Immature natural killer cell (primary cell): ENCODE measurements at regions not wholly inside any gene's neighbourhood (a gene's known extent, or its start where the extent isn't known, plus 50 kb on each side); places are given as distances from the start of the nearest gene placed in this dataset.
"Not testable (repeated sequence)": the region's sequence is repeated elsewhere in the genome, so short reads cannot be mapped to it uniquely, and the experiment has no call there.

Experiments used
- DNase-seq, 3 donors: peaks; one replicate each; pipeline ENCODE4 v3.0.0; 2022; ENCODE audit warnings: mixed read lengths in 1 of 3
- H3K27ac Mint-ChIP-seq, 6 donors: one replicate each; pipeline ENCODE4 v1.8.0; 2020; ENCODE audit warnings: mixed read lengths in 6 of 6, mild to moderate bottlenecking in 5 of 6, inconsistent platforms in 4 of 6, moderate library complexity in 3 of 6
- H3K27me3 Mint-ChIP-seq, 3 donors: one replicate each; pipeline ENCODE4 v1.8.0; 2020 to 2021; ENCODE audit warnings: low read depth in 3 of 3, mild to moderate bottlenecking in 3 of 3, mixed read lengths in 3 of 3, moderate library complexity in 3 of 3, inconsistent platforms in 1 of 3
- H3K36me3 Mint-ChIP-seq, 3 donors: one replicate each; pipeline ENCODE4 v1.8.0; 2020; ENCODE audit warnings: mixed read lengths in 3 of 3, inconsistent platforms in 2 of 3, mild to moderate bottlenecking in 2 of 3
- H3K4me1 Mint-ChIP-seq, 2 donors: one replicate each; pipeline ENCODE4 v1.8.0; 2020; ENCODE audit warnings: inconsistent platforms in 2 of 2, mild to moderate bottlenecking in 2 of 2, mixed read lengths in 2 of 2, moderate library complexity in 1 of 2
- H3K4me3 Mint-ChIP-seq, 5 donors: one replicate each; pipeline ENCODE4 v1.8.0; 2020; ENCODE audit warnings: mild to moderate bottlenecking in 5 of 5, mixed read lengths in 5 of 5, inconsistent platforms in 3 of 5, moderate library complexity in 3 of 5
- H3K9me3 Mint-ChIP-seq, 6 donors: one replicate each; pipeline ENCODE4 v1.8.0; 2020; ENCODE audit warnings: mild to moderate bottlenecking in 6 of 6, mixed read lengths in 6 of 6, inconsistent platforms in 4 of 6, moderate library complexity in 3 of 6

GRCh38 chr9:102652471-102652870, 342.7 kb upstream of the CYLC2 start:
- H3K36me3 Mint-ChIP-seq: no peaks in the 10 kb centered on the region
- no peaks in the 10 kb centered on the region for H3K4me1 Mint-ChIP-seq
- H3K9me3 Mint-ChIP-seq: peaks cover 3 to 45% (median 8%) of the 10 kb centered on the region in 6 donors
- H3K27me3 Mint-ChIP-seq: no peaks in the 10 kb centered on the region
- DNase-seq: no peak
- H3K27ac Mint-ChIP-seq: no peak overlapping the region
- H3K4me3 Mint-ChIP-seq: no peak overlapping the region

GRCh38 chr9:102650896-102651295, 344.2 kb upstream of the CYLC2 start:
- H3K9me3 Mint-ChIP-seq: peaks cover 3 to 41% (median 10%) of the 10 kb centered on the region in 6 donors
- H3K4me3 Mint-ChIP-seq: no peak overlapping the region
- no peaks in the 10 kb centered on the region for H3K27me3 Mint-ChIP-seq
- no peaks in the 10 kb centered on the region for H3K4me1 Mint-ChIP-seq
- DNase-seq: no peak
- no peak overlapping the region for H3K27ac Mint-ChIP-seq
- no peaks in the 10 kb centered on the region for H3K36me3 Mint-ChIP-seq

- no peaks in the 10 kb centered on the region for H3K36me3 Mint-ChIP-seq
- no peak overlapping the region for H3K4me3 Mint-ChIP-seq
- H3K27me3 Mint-ChIP-seq: peaks cover 0 to 2% (median 0%) of the 10 kb centered on the region in 3 donors
- peaks cover 5 to 33% (median 17%) of the 10 kb centered on the region in 6 donors for H3K9me3 Mint-ChIP-seq
- no peak for DNase-seq
- no peaks in the 10 kb centered on the region for H3K4me1 Mint-ChIP-seq
- H3K27ac Mint-ChIP-seq: no peak overlapping the region
These were observed 352.5 kb upstream of the CYLC2 start for GRCh38 chr9:102642651-102643050.

GRCh38 chr9:102631559-102631958, 363.6 kb upstream of the CYLC2 start:
- Mint-ChIP-seq H3K27me3 (no peaks in the 10 kb centered on the region), H3K36me3 (no peaks in the 10 kb centered on the region), H3K4me1 (no peaks in the 10 kb centered on the region), H3K9me3 (peaks cover 16 to 73% (median 40%) of the 10 kb centered on the region in 6 donors), H3K4me3 (no peak overlapping the region), H3K27ac (no peak overlapping the region)
- DNase-seq: no peak

GRCh38 chr9:102609461-102609860, 385.7 kb upstream of the CYLC2 start:
- peaks cover 0 to 4% (median 3%) of the 10 kb centered on the region in 3 donors for H3K27me3 Mint-ChIP-seq
- no peaks in the 10 kb centered on the region for H3K4me1 Mint-ChIP-seq
- H3K4me3 Mint-ChIP-seq: no peak overlapping the region

GRCh38 chr9:102603198-102604195, 391.6 kb upstream of the CYLC2 start:
- H3K27ac Mint-ChIP-seq, H3K4me1 Mint-ChIP-seq, H3K27me3 Mint-ChIP-seq: not testable (repeated sequence)

More at GRCh38 chr9:102609461-102609860, 385.7 kb upstream of the CYLC2 start:
- Mint-ChIP-seq H3K27ac (no peak overlapping the region), H3K9me3 (peaks cover 0 to 54% (median 38%) of the 10 kb centered on the region in 6 donors), H3K36me3 (peaks cover 0 to 7% (median 0%) of the 10 kb centered on the region in 3 donors)
- DNase-seq: no peak

GRCh38 chr9:102594241-102594640, 400.9 kb upstream of the CYLC2 start:
- H3K4me3 Mint-ChIP-seq: no peak overlapping the region
- peaks cover 0 to 2% (median 0%) of the 10 kb centered on the region in 3 donors for H3K36me3 Mint-ChIP-seq
- H3K27ac Mint-ChIP-seq: no peak overlapping the region
- H3K9me3 Mint-ChIP-seq: peaks cover 4 to 60% (median 30%) of the 10 kb centered on the region in 6 donors
- H3K27me3 Mint-ChIP-seq: peaks cover 0 to under 1% (median 0%) of the 10 kb centered on the region in 3 donors
- peaks cover 0 to under 1% of the 10 kb centered on the region in 2 donors for H3K4me1 Mint-ChIP-seq
- no peak for DNase-seq

More at GRCh38 chr9:102603198-102604195, 391.6 kb upstream of the CYLC2 start:
- H3K9me3 Mint-ChIP-seq: peaks cover 6 to 48% (median 37%) of the 10 kb centered on the region in 6 donors
- H3K36me3 Mint-ChIP-seq, DNase-seq, H3K4me3 Mint-ChIP-seq: not testable (repeated sequence)

GRCh38 chr9:102587281-102587680, 407.9 kb upstream of the CYLC2 start:
- H3K27me3 Mint-ChIP-seq: no peaks in the 10 kb centered on the region
- H3K4me3 Mint-ChIP-seq: no peak overlapping the region
- peaks cover 0 to 2% of the 10 kb centered on the region in 2 donors for H3K4me1 Mint-ChIP-seq
- H3K9me3 Mint-ChIP-seq: peaks cover 6 to 55% (median 13%) of the 10 kb centered on the region in 6 donors
- no peak for DNase-seq
- no peaks in the 10 kb centered on the region for H3K36me3 Mint-ChIP-seq
- no peak overlapping the region for H3K27ac Mint-ChIP-seq

GRCh38 chr9:102569436-102569835, 425.7 kb upstream of the CYLC2 start:
- no peak for DNase-seq
- peaks cover 4 to 49% (median 29%) of the 10 kb centered on the region in 6 donors for H3K9me3 Mint-ChIP-seq
- H3K36me3 Mint-ChIP-seq: no peaks in the 10 kb centered on the region
- H3K27ac Mint-ChIP-seq: no peak overlapping the region
- H3K27me3 Mint-ChIP-seq: peaks cover 0 to 2% (median 0%) of the 10 kb centered on the region in 3 donors
- H3K4me3 Mint-ChIP-seq: no peak overlapping the region
- no peaks in the 10 kb centered on the region for H3K4me1 Mint-ChIP-seq

GRCh38 chr9:102551346-102551745, 443.8 kb upstream of the CYLC2 start:
- Mint-ChIP-seq H3K27me3 (peaks cover 0 to 6% (median 0%) of the 10 kb centered on the region in 3 donors), H3K9me3 (peaks cover 8 to 83% (median 40%) of the 10 kb centered on the region in 6 donors), H3K36me3 (peaks cover 0 to 4% (median 0%) of the 10 kb centered on the region in 3 donors), H3K4me3 (no peak overlapping the region), H3K27ac (no peak overlapping the region), H3K4me1 (no peaks in the 10 kb centered on the region)
- no peak for DNase-seq

- Mint-ChIP-seq H3K9me3 (peaks cover 8 to 83% (median 39%) of the 10 kb centered on the region in 6 donors), H3K4me3 (no peak overlapping the region), H3K27me3 (peaks cover 0 to 4% (median 0%) of the 10 kb centered on the region in 3 donors), H3K4me1 (no peaks in the 10 kb centered on the region), H3K36me3 (peaks cover 0 to 4% (median 0%) of the 10 kb centered on the region in 3 donors), H3K27ac (no peak overlapping the region)
- no peak for DNase-seq
These were observed 444.2 kb upstream of the CYLC2 start for GRCh38 chr9:102550886-102551285.

GRCh38 chr9:102550266-102550665, 444.9 kb upstream of the CYLC2 start:
- no peak overlapping the region for H3K4me3 Mint-ChIP-seq
- no peak overlapping the region for H3K27ac Mint-ChIP-seq
- H3K9me3 Mint-ChIP-seq: peaks cover 8 to 83% (median 39%) of the 10 kb centered on the region in 6 donors
- peaks cover 0 to 4% (median 0%) of the 10 kb centered on the region in 3 donors for H3K27me3 Mint-ChIP-seq
- DNase-seq: no peak
- no peaks in the 10 kb centered on the region for H3K4me1 Mint-ChIP-seq
- peaks cover 0 to 4% (median 0%) of the 10 kb centered on the region in 3 donors for H3K36me3 Mint-ChIP-seq

- no peaks in the 10 kb centered on the region for H3K36me3 Mint-ChIP-seq
- DNase-seq: no peak
- H3K27ac Mint-ChIP-seq: no peak overlapping the region
- no peak overlapping the region for H3K4me3 Mint-ChIP-seq
- no peaks in the 10 kb centered on the region for H3K4me1 Mint-ChIP-seq
- H3K27me3 Mint-ChIP-seq: no peaks in the 10 kb centered on the region
- peaks cover 3 to 35% (median 9%) of the 10 kb centered on the region in 6 donors for H3K9me3 Mint-ChIP-seq
These were observed 461.1 kb upstream of the CYLC2 start for GRCh38 chr9:102534031-102534430.

- Mint-ChIP-seq H3K4me1 (no peaks in the 10 kb centered on the region), H3K9me3 (peaks cover 5 to 52% (median 23%) of the 10 kb centered on the region in 6 donors), H3K4me3 (no peak overlapping the region), H3K36me3 (no peaks in the 10 kb centered on the region), H3K27me3 (peaks cover 0 to 2% (median 1%) of the 10 kb centered on the region in 3 donors), H3K27ac (no peak overlapping the region)
- DNase-seq: no peak
These were observed 473.9 kb upstream of the CYLC2 start for GRCh38 chr9:102521097-102521755.
